ENCODE measurements at regions not wholly inside any gene's neighbourhood (a gene's known extent, or its start where the extent isn't known, plus 50 kb on each side); places are given as distances from the start of the nearest gene placed in this dataset.

GRCh38 chr2:64313398-64313723, 140.6 kb upstream of the LGALSL start:
- H3K27ac ChIP-seq, result peak overlapping the region; percentile 77
- no peak overlapping the region for H3K4me3 ChIP-seq
- H3K27me3 ChIP-seq, result no peaks in the 10 kb centered on the region
- peaks cover 27% of the 10 kb centered on the region for H3K4me1 ChIP-seq
- DNase-seq (ENCODE audit: extremely low spot score in 2 of 2), result no peak
- intact Hi-C loops (cut with DNase I), result no loop called here
- no peaks in the 10 kb centered on the region for H3K9me3 ChIP-seq
- H3K36me3 ChIP-seq, result no peaks in the 10 kb centered on the region
- TF ChIP-seq POLR2AphosphoS5 (IDR thresholded peaks at IDR 0.05; ENCODE audit: insufficient read depth in 1 of 2, low read depth in 1 of 2), result no peak
- no peak for TF ChIP-seq POLR2A (IDR thresholded peaks at IDR 0.05)
- no peak for TF ChIP-seq CTCF (IDR thresholded peaks at IDR 0.05)

DNA sequence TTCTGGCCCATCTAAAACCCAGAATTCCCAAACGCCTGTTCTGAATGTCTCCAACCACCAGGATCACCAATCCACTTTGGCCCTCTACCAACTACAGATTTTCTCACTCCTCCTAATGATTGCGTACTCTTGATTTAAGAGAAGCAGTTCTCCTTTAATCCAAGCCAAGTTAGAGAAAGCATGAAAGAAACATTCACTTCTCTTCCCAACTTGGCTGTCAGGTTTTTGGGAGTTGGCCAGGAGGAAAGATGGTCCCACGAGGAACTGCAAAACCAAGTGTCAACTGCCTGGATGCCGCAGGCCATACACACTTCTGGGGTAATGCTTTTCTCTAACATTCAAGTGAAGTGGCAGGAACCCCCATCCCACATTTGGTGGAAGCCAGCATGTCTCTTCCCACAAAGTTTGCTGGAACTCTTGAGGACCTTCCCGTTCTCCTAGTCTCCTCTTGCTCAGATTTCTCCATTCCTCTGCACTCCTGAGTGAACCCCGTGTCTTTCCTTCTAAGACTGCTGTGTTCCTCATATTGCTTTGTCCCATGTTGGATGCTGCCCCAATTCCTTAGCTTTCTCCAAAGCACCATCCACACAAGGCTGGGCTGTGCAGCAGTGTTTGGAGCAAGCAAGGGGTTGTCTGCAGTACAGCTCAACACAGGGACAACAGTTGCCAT, 138.5 kb upstream of the LGALSL start:
- no peak overlapping the region for H3K4me3 ChIP-seq
- H3K36me3 ChIP-seq, result no peaks in the 10 kb centered on the region
- intact Hi-C loops (cut with DNase I), result no loop called here
- H3K4me1 ChIP-seq, result peaks cover 27% of the 10 kb centered on the region
- H3K27me3 ChIP-seq, result no peaks in the 10 kb centered on the region
- TF ChIP-seq CTCF (IDR thresholded peaks at IDR 0.05) (no peak), POLR2AphosphoS5 (IDR thresholded peaks at IDR 0.05; ENCODE audit: insufficient read depth in 1 of 2, low read depth in 1 of 2) (no peak), POLR2A (IDR thresholded peaks at IDR 0.05) (no peak)
- DNase-seq (ENCODE audit: extremely low spot score in 2 of 2), result no peak
- no peaks in the 10 kb centered on the region for H3K9me3 ChIP-seq
- H3K27ac ChIP-seq, result no peak overlapping the region

DNA sequence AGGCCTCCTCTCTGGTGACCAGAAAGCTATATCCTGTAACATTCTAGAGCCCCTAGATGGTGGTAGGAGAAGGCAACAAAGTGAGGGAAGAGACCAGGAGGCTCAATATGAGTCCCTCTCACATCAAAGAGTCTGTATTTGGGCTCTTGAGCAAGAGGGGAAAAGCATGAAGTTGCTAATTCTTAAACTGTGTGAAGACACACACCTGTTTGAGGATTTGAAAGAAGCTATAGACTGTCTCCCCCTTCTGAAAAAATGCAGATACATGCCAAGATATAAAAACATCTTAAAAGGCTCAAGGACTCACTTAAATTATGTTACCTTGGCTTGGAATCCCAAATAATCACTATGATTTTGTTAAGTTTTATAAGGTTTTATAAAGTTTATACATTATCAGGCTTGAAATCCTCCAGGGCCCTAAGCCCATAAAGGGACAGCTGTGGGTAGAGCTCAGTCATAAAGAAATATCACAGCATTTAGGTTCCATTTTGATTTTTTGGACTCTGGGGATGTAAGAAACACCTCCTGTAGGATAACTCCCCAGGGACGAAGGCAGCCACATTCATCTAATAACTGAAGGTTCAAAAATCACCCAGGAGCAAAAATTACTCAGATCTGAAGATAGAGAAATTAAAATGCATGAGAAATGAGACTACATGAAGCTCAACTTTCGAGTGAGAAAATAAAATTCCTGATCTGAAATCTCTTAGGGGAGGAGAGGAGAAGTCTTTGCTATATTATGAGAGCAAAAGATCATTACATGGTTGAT, 136.1 kb upstream of the LGALSL start:
- H3K9me3 ChIP-seq, result no peaks in the 10 kb centered on the region
- no peak for DNase-seq (ENCODE audit: extremely low spot score in 2 of 2)
- intact Hi-C loops (cut with DNase I), result no loop called here
- H3K27ac ChIP-seq, result no peak overlapping the region
- no peaks in the 10 kb centered on the region for H3K36me3 ChIP-seq
- no peaks in the 10 kb centered on the region for H3K27me3 ChIP-seq
- TF ChIP-seq CTCF (IDR thresholded peaks at IDR 0.05) (no peak), POLR2AphosphoS5 (IDR thresholded peaks at IDR 0.05; ENCODE audit: insufficient read depth in 1 of 2, low read depth in 1 of 2) (no peak), POLR2A (IDR thresholded peaks at IDR 0.05) (no peak)
- peaks cover 7% of the 10 kb centered on the region for H3K4me1 ChIP-seq
- H3K4me3 ChIP-seq, result no peak overlapping the region

- Histone ChIP-seq H3K27ac (no peak overlapping the region), H3K4me3 (no peak overlapping the region), H3K27me3 (no peaks in the 10 kb centered on the region), H3K4me1 (peaks cover 2% of the 10 kb centered on the region), H3K36me3 (no peaks in the 10 kb centered on the region), H3K9me3 (no peaks in the 10 kb centered on the region)
- intact Hi-C loops (cut with DNase I), result no loop called here
- no peak for TF ChIP-seq POLR2A (IDR thresholded peaks at IDR 0.05)
- no peak for DNase-seq (ENCODE audit: extremely low spot score in 2 of 2)
Observed at GRCh38 chr2:64318476-64318748, 135.6 kb upstream of the LGALSL start.

- Histone ChIP-seq H3K9me3 (no peaks in the 10 kb centered on the region), H3K4me1 (no peaks in the 10 kb centered on the region), H3K27ac (no peak overlapping the region), H3K4me3 (no peak overlapping the region), H3K36me3 (no peaks in the 10 kb centered on the region), H3K27me3 (no peaks in the 10 kb centered on the region)
- intact Hi-C loops (cut with DNase I), result no loop called here
- TF ChIP-seq POLR2AphosphoS5 (IDR thresholded peaks at IDR 0.05; ENCODE audit: insufficient read depth in 1 of 2, low read depth in 1 of 2) (no peak), POLR2A (IDR thresholded peaks at IDR 0.05) (no peak), CTCF (IDR thresholded peaks at IDR 0.05) (no peak)
- DNase-seq (ENCODE audit: extremely low spot score in 2 of 2), result no peak
Observed at GRCh38 chr2:64319896-64320295, 134.1 kb upstream of the LGALSL start.
